Esophagus muscularis mucosa (tissue), 4 donors: ENCODE measurements at regions not wholly inside any gene's neighbourhood (a gene's known extent, or its start where the extent isn't known, plus 50 kb on each side); places are given as distances from the start of the nearest gene placed in this dataset.
"Not testable (repeated sequence)": the region's sequence is repeated elsewhere in the genome, so short reads cannot be mapped to it uniquely, and the experiment has no call there.

ENCODE experiments used
- DNase-seq: peaks from one replicate; pipeline ENCODE4 v3.0.0-alpha.2; 2017; ENCODE audit errors: extremely low spot score
- H3K27ac ChIP-seq, 4 donors: fragments of 200-600 bp; sonication (generic); replicated peaks in 1 of 4; 1 replicate in 3 of 4; 2 replicates in 1 of 4; pipeline ENCODE4 v1.5.1; 2016 to 2019; ENCODE audit warnings: mild to moderate bottlenecking in 1 of 4
- H3K27me3 ChIP-seq, 4 donors: fragments of 200-600 bp; sonication (generic); one replicate each; pipeline versions ENCODE4 v1.5.1 to v1.6.0; 2016 to 2019
- H3K36me3 ChIP-seq, 4 donors: fragments of 200-600 bp; sonication (generic); one replicate each; pipeline ENCODE4 v1.5.1; 2016 to 2019
- H3K4me1 ChIP-seq, 4 donors: fragments of 200-600 bp; sonication (generic); one replicate each; pipeline ENCODE4 v1.5.1; 2016 to 2019
- H3K4me3 ChIP-seq, 4 donors: fragments of 200-600 bp; sonication (generic); 1 replicate in 2 of 4; 2 replicates in 2 of 4; pipeline ENCODE4 v1.5.1; 2016 to 2019; ENCODE audit warnings: mild to moderate bottlenecking in 4 of 4, moderate library complexity in 1 of 4
- H3K9me3 ChIP-seq, 4 donors: fragments of 200-600 bp; sonication (generic); 1 replicate in 3 of 4; 2 replicates in 1 of 4; pipeline ENCODE4 v1.5.1; 2016 to 2019
- CTCF ChIP-seq, 3 experiments: fragments of 200-600 bp in 2 of 3; fragments of 450-650 bp in 1 of 3; sonication (generic) in 2 of 3; IDR thresholded peaks; one replicate each; pipeline ENCODE4 v1.5.1; 2017 to 2019; ENCODE audit warnings: antibody characterized with exemption in 3 of 3, mild to moderate bottlenecking in 2 of 3, moderate library complexity in 1 of 3
- EP300 ChIP-seq: sonication (generic); formaldehyde crosslinking; IDR thresholded peaks from one replicate; pipeline ENCODE4 v1.6.1; 2017; ENCODE audit warnings: antibody characterized with exemption
- POLR2A ChIP-seq: fragments of 450-650 bp; IDR thresholded peaks from one replicate; pipeline ENCODE4 v1.6.1; 2017; ENCODE audit warnings: antibody characterized with exemption, moderate library complexity, mild to moderate bottlenecking, low read depth
- POLR2AphosphoS5 ChIP-seq, 2 donors: sonication (generic); formaldehyde crosslinking; IDR thresholded peaks; one replicate each; pipeline ENCODE4 v1.6.1; 2017; ENCODE audit warnings: antibody characterized with exemption in 2 of 2
- WGBS: methylation state at CpG from one replicate; pipeline ENCODE4 v1.1.5; 2018; 5-methylcytosine and 5-hydroxymethylcytosine counted together
- intact Hi-C: fragments of 100-400 bp; cut with DNase I; formaldehyde crosslinking; loops from one replicate; pipeline ENCODE4 v1.15.1; 2023

GRCh38 chr12:131315601-131316000, 361.9 kb downstream of the ADGRD1 start:
- no peaks in the 10 kb centered on the region for H3K4me1 ChIP-seq
- no peak overlapping the region for H3K4me3 ChIP-seq
- no peak overlapping the region for H3K27ac ChIP-seq
- no CpG with 5 or more reads among the region's 3 CpGs for WGBS
- TF ChIP-seq EP300 (no peak), POLR2AphosphoS5 (IDR thresholded peaks at IDR 0.05) (no peak), POLR2A (no peak), CTCF (IDR thresholded peaks at IDR 0.05) (no peak)
- no peaks in the 10 kb centered on the region for H3K9me3 ChIP-seq
- peaks cover 0 to 34% (median 3%) of the 10 kb centered on the region in 4 donors for H3K27me3 ChIP-seq
- intact Hi-C loops: no loop called here
- peak; percentile 83 for DNase-seq
- H3K36me3 ChIP-seq: no peaks in the 10 kb centered on the region

DNA sequence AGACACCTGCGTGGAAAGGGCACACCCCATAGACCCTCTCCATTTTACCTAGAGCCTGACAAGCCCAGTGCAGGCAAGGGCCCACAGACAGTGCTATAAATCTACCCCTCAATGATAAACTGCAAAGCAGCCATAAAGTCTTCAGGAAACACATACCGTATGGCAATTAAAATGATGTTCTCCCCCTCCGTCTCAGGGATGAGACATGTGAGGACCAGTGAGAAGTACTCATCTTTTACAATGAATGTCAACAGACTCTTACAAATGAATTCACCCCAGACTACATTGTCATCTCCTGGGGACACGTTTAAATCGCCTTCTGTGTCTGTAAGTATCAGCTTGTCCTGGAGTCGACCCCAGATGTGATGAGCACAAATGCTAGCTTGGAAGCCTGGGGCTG, 362.7 kb downstream of the ADGRD1 start:
- TF ChIP-seq POLR2AphosphoS5 (IDR thresholded peaks at IDR 0.05): no peak
- no peak for TF ChIP-seq POLR2A
- TF ChIP-seq EP300: no peak
- no peak for TF ChIP-seq CTCF (IDR thresholded peaks at IDR 0.05)
- Histone ChIP-seq H3K27me3 (peaks cover 0 to 32% (median 3%) of the 10 kb centered on the region in 4 donors), H3K4me3 (no peak overlapping the region), H3K27ac (no peak overlapping the region), H3K36me3 (no peaks in the 10 kb centered on the region), H3K4me1 (no peaks in the 10 kb centered on the region), H3K9me3 (no peaks in the 10 kb centered on the region)
- DNase-seq: peak; percentile 39
- WGBS: 87% methylated on average over 6 of the region's 6 CpGs
- intact Hi-C loops: no loop called here

DNA sequence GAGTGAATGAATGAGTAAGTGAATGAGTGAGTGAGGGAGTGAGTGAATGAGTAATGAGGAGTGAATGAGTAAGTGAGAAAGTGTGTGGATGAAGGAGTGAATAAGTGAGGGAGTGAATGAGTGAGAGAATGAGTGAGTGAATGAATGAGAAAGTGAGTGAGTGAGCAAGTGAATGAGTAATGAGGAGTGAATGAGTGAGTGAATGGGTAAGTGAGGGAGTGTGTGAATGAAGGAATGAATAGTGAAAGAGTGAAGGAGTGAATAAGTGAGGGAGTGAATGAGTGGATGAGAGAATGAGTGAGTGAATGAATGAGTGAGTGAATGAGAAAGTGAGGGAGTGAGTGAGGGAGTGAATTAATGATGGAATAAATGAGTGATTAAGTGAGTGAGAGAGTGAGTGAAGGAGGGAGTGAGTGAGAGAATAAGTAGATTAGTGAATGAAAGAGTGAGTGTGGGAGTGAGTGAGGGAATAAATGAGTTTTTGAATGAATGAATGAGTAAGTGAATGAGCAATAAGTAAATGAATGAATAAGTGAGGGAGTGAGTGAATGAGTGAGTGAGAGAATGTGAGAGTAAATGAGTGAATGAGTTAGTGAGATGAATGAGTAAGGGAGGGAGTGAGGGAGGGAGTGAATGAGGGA, 364.5 kb downstream of the ADGRD1 start:
- no peaks in the 10 kb centered on the region for H3K4me1 ChIP-seq
- peaks cover 0 to 22% (median under 1%) of the 10 kb centered on the region in 4 donors for H3K27me3 ChIP-seq
- no peaks in the 10 kb centered on the region for H3K36me3 ChIP-seq
- H3K4me3 ChIP-seq: no peak overlapping the region
- DNase-seq: no peak
- TF ChIP-seq POLR2AphosphoS5 (IDR thresholded peaks at IDR 0.05) (no peak), CTCF (IDR thresholded peaks at IDR 0.05) (no peak), POLR2A (no peak), EP300 (no peak)
- H3K9me3 ChIP-seq: no peaks in the 10 kb centered on the region
- intact Hi-C loops: no loop called here
- H3K27ac ChIP-seq: no peak overlapping the region

DNA sequence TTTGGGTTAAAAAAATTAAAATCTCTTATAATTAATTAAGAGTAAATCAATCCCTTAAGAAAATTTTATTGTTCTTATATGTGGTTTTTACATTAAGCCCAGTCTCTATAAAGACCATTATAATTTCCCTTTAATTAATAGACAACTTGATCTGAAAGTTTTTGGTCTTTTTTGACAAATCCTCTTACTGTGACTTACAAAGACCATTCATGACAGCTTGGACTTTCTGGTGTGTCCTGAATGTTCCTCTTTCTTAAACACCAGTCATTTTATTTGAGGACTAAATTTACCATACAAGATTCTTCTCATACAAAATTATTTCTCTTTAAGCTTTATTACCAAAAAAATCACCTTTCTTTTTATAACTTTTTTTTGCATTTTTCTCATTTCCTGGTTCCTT, 368.3 kb downstream of the ADGRD1 start:
- TF ChIP-seq EP300 (no peak), CTCF (IDR thresholded peaks at IDR 0.05) (no peak), POLR2A (no peak), POLR2AphosphoS5 (IDR thresholded peaks at IDR 0.05) (no peak)
- intact Hi-C loops: no loop called here
- no peaks in the 10 kb centered on the region for H3K4me1 ChIP-seq
- no peak for DNase-seq
- H3K27me3 ChIP-seq: no peaks in the 10 kb centered on the region
- no peaks in the 10 kb centered on the region for H3K36me3 ChIP-seq
- no peaks in the 10 kb centered on the region for H3K9me3 ChIP-seq
- no peak overlapping the region for H3K27ac ChIP-seq
- H3K4me3 ChIP-seq: no peak overlapping the region

GRCh38 chr12:131322460-131322859, 368.8 kb downstream of the ADGRD1 start:
- H3K27me3 ChIP-seq, H3K36me3 ChIP-seq, intact Hi-C loops, H3K27ac ChIP-seq, H3K9me3 ChIP-seq, H3K4me1 ChIP-seq, H3K4me3 ChIP-seq, DNase-seq: not testable (repeated sequence)
- WGBS: 84% methylated on average over 3 of the region's 3 CpGs
